Liver (tissue), 3 donors: ENCODE measurements at regions not wholly inside any gene's neighbourhood (a gene's known extent, or its start where the extent isn't known, plus 50 kb on each side); places are given as distances from the start of the nearest gene placed in this dataset.

Source experiments
- CTCF ChIP-seq: fragments of 150-350 bp; IDR thresholded peaks from 2 replicates; pipeline ENCODE4 v1.5.1; 2017; ENCODE audit warnings: improper control_type of control experiment, low read depth, low read length; ENCODE audit not compliant: missing input control
- FOXA1 ChIP-seq: IDR thresholded peaks from 2 replicates; pipeline ENCODE4 v1.6.1; 2016; ENCODE audit warnings: antibody characterized with exemption
- MAX ChIP-seq: IDR thresholded peaks from 2 replicates; pipeline ENCODE4 v1.6.1; 2016; ENCODE audit warnings: antibody characterized with exemption
- RAD21 ChIP-seq, 2 donors: IDR thresholded peaks; 2 replicates each; pipeline ENCODE4 v1.6.1; 2016; ENCODE audit warnings: antibody characterized with exemption in 2 of 2, mild to moderate bottlenecking in 2 of 2
- REST ChIP-seq: IDR thresholded peaks from 2 replicates; pipeline ENCODE4 v1.6.1; 2016; ENCODE audit warnings: antibody characterized with exemption, mild to moderate bottlenecking
- YY1 ChIP-seq: IDR thresholded peaks from 2 replicates; pipeline ENCODE4 v1.6.1; 2016; ENCODE audit warnings: antibody characterized with exemption, mild to moderate bottlenecking
- ZBTB33 ChIP-seq: IDR thresholded peaks from 2 replicates; pipeline ENCODE4 v1.6.1; 2016; ENCODE audit warnings: antibody characterized with exemption
- donor health status: healthy.
- donor health status: healthy.

DNA sequence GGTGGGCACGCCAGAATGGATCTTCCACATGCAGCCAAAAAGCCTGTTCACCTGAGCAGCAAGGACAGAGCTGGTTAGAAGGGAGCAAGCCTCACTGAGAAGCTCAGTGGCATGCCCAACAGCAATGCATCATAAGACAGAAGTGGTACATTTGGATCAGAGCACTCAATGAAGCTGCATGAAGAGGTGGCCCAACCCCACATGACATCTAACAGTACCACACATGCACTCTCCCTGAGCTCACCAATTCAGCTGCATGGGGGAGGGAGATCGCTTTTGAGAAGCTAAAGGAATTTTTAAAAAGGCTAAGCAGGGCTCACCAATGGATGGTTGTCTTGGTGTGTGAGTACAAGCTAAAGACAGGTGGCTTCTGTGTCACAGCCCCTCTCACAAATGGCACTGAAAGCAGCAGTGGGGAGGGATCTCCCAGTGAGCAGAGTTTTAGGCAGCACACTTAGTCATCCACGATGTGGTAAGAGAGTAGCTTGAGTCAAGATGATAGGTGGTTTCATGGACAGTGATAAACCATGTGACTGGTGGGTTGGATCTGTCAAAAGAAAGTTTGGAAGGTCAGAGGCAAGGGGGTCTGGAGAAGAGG, 166.6 kb upstream of the TAB2 start:
- TF ChIP-seq RAD21 (IDR thresholded peaks at IDR 0.05) = no peak
- TF ChIP-seq CTCF = no peak
- TF ChIP-seq ZBTB33 = no peak
- no peak for TF ChIP-seq YY1
- no peak for TF ChIP-seq REST
- no peak for TF ChIP-seq FOXA1
- no peak for TF ChIP-seq MAX
